ENCODE measurements at regions not wholly inside any gene's neighbourhood (a gene's known extent, or its start where the extent isn't known, plus 50 kb on each side); places are given as distances from the start of the nearest gene placed in this dataset.

DNA sequence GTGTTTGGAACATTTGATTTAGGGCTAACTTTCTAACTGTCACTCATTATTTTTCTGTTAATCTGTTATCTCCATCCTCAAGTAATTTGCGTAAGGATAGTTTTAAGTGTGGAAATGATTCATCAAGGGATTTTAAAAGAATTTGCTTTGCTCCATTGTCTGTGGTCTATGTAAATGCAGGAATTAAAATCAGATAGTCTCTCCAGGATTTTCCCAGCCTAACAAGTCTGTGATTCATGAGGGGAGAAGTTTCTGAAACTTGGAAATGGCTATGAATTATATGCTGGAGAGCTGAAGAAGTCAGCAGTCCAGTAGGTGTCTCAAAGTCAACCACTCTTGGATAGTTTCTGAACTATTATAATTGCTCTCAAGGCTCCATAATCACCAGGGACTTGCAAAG lies 264.5 kb downstream of the MRPL39 start:
- TF ChIP-seq, protein P1, sequence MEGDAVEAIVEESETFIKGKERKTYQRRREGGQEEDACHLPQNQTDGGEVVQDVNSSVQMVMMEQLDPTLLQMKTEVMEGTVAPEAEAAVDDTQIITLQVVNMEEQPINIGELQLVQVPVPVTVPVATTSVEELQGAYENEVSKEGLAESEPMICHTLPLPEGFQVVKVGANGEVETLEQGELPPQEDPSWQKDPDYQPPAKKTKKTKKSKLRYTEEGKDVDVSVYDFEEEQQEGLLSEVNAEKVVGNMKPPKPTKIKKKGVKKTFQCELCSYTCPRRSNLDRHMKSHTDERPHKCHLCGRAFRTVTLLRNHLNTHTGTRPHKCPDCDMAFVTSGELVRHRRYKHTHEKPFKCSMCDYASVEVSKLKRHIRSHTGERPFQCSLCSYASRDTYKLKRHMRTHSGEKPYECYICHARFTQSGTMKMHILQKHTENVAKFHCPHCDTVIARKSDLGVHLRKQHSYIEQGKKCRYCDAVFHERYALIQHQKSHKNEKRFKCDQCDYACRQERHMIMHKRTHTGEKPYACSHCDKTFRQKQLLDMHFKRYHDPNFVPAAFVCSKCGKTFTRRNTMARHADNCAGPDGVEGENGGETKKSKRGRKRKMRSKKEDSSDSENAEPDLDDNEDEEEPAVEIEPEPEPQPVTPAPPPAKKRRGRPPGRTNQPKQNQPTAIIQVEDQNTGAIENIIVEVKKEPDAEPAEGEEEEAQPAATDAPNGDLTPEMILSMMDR (IDR thresholded peaks at IDR 0.05), result no peak
- no peak for ATAC-seq
- Histone ChIP-seq H3K27me3 (ENCODE audit: control insufficient read depth, insufficient read depth, low read length) (no peaks in the 10 kb centered on the region), H3K36me3 (ENCODE audit: control insufficient read depth, insufficient read depth, low read length) (no peaks in the 10 kb centered on the region), H3K4me3 (ENCODE audit: low read length) (no peak overlapping the region), H3K9me3 (ENCODE audit: control insufficient read depth, insufficient read depth, low read length) (no peaks in the 10 kb centered on the region), H3K27ac (ENCODE audit: low read length) (no peak overlapping the region), H3K4me1 (ENCODE audit: control insufficient read depth, insufficient read depth, low read length) (no peaks in the 10 kb centered on the region)
- no peak overlapping the region for H3K4me3 Mint-ChIP-seq
- no peak for DNase-seq
- H3K9me3 Mint-ChIP-seq, result peaks cover 3 to 13% of the 10 kb centered on the region in 2 donors
- H3K4me1 Mint-ChIP-seq, result no peaks in the 10 kb centered on the region
- no peak overlapping the region for H3K27ac Mint-ChIP-seq
- no CpG with 5 or more reads among the region's 1 CpG for WGBS (ENCODE audit: insufficient coverage)
- H3K27me3 Mint-ChIP-seq (ENCODE audit: low read depth in 2 of 2), result no peaks in the 10 kb centered on the region
- intact Hi-C loops (cut with micrococcal nuclease), result no loop called here
- no peaks in the 10 kb centered on the region for H3K36me3 Mint-ChIP-seq

DNA sequence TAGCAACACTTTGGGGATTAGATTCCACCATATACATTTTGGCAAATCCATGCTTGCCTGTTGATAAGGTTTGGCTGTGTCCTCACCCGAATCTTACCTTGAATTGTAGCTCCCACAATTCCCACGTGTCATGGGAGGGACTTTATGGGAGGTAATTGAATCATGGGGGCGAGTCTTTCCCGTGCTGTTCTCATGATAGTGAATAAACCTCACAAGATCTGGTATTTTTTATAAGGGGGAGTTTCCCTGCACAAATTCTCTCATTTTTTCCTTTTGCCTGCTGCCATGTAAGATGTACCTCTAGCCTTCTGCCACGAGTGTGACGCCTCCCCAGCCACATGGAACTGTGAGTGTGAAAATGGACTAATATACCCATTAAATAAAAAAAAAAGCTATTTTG lies 265.3 kb downstream of the MRPL39 start:
- DNase-seq (no peak), ATAC-seq (no peak)
- H3K9me3 ChIP-seq (ENCODE audit: control insufficient read depth, insufficient read depth, low read length), result no peaks in the 10 kb centered on the region
- Mint-ChIP-seq H3K27me3 (ENCODE audit: low read depth in 2 of 2) (no peaks in the 10 kb centered on the region), H3K27ac (no peak overlapping the region), H3K4me1 (no peaks in the 10 kb centered on the region), H3K4me3 (no peak overlapping the region), H3K36me3 (no peaks in the 10 kb centered on the region), H3K9me3 (peaks cover 3 to 13% of the 10 kb centered on the region in 2 donors)
- no peak overlapping the region for H3K4me3 ChIP-seq (ENCODE audit: low read length)
- intact Hi-C loops (cut with micrococcal nuclease), result no loop called here
- TF ChIP-seq, protein P1 (IDR thresholded peaks at IDR 0.05), result no peak
- no peaks in the 10 kb centered on the region for H3K4me1 ChIP-seq (ENCODE audit: control insufficient read depth, insufficient read depth, low read length)
- WGBS (ENCODE audit: insufficient coverage), result 89% methylated on average over 5 of the region's 6 CpGs
- no peaks in the 10 kb centered on the region for H3K27me3 ChIP-seq (ENCODE audit: control insufficient read depth, insufficient read depth, low read length)
- no peak overlapping the region for H3K27ac ChIP-seq (ENCODE audit: low read length)
- no peaks in the 10 kb centered on the region for H3K36me3 ChIP-seq (ENCODE audit: control insufficient read depth, insufficient read depth, low read length)

DNA sequence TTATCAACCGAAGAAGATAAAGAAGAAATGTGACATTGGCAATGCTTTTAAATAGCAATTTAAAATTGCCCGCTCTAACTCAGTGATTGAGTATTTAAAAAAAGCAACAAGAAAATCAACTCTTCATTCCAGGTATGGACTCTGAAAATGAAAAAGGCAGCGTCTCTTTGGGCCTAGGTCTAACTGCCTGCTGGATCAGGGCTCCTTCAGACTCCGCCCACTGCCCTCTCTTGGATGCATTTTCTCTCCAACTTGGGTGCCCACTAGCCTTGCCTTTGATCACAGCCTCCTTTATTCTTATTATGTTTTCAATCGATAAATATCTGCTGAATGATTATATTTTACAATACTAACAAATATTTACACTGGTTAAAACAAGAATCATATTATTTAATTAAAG lies 268.9 kb downstream of the MRPL39 start:
- no peaks in the 10 kb centered on the region for H3K4me1 Mint-ChIP-seq
- 91% methylated on average over 4 of the region's 5 CpGs for WGBS (ENCODE audit: insufficient coverage)
- H3K27ac Mint-ChIP-seq, result no peak overlapping the region
- Histone ChIP-seq H3K27me3 (ENCODE audit: control insufficient read depth, insufficient read depth, low read length) (no peaks in the 10 kb centered on the region), H3K9me3 (ENCODE audit: control insufficient read depth, insufficient read depth, low read length) (no peaks in the 10 kb centered on the region), H3K36me3 (ENCODE audit: control insufficient read depth, insufficient read depth, low read length) (no peaks in the 10 kb centered on the region), H3K4me1 (ENCODE audit: control insufficient read depth, insufficient read depth, low read length) (no peaks in the 10 kb centered on the region), H3K4me3 (ENCODE audit: low read length) (no peak overlapping the region), H3K27ac (ENCODE audit: low read length) (no peak overlapping the region)
- no peak overlapping the region for H3K4me3 Mint-ChIP-seq
- H3K36me3 Mint-ChIP-seq, result no peaks in the 10 kb centered on the region
- intact Hi-C loops (cut with micrococcal nuclease), result no loop called here
- TF ChIP-seq, protein P1 (IDR thresholded peaks at IDR 0.05), result no peak
- ATAC-seq (no peak), DNase-seq (no peak)
- no peaks in the 10 kb centered on the region for H3K27me3 Mint-ChIP-seq (ENCODE audit: low read depth in 2 of 2)
- peaks cover 0 to 11% of the 10 kb centered on the region in 2 donors for H3K9me3 Mint-ChIP-seq

DNA sequence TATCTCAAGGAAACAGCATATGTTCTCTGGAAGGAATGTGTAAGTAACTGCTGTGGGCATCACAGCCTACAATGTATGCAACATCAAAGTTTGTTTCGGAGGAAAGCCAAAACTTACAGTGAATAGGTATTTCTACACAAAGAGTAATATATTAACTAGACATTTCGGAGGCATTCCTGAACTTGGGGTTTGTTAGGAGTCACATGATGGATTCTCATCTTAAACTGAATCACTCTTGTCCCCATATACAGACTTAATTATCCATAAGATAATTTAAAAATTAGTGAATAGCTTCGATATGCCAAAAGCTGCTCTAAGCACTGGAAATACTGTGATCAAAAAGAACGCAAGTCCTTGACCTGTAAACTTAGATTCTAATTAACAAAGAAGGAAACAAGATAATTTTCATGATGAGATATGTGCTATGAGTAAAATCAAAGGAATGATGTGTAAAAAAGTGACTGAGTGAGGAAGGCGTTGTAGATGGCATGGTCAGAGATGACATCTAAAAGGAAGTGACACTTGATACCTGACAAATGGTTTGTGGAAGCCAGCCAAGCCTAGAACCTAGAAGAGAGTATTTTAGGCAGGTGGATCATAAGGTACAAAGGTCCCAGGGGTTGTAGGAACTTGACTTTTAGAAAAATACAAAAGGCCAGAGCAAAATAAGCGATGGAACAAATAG lies 273.1 kb downstream of the MRPL39 start:
- Histone ChIP-seq H3K27ac (ENCODE audit: low read length) (no peak overlapping the region), H3K4me3 (ENCODE audit: low read length) (no peak overlapping the region), H3K4me1 (ENCODE audit: control insufficient read depth, insufficient read depth, low read length) (no peaks in the 10 kb centered on the region), H3K36me3 (ENCODE audit: control insufficient read depth, insufficient read depth, low read length) (no peaks in the 10 kb centered on the region), H3K27me3 (ENCODE audit: control insufficient read depth, insufficient read depth, low read length) (no peaks in the 10 kb centered on the region), H3K9me3 (ENCODE audit: control insufficient read depth, insufficient read depth, low read length) (no peaks in the 10 kb centered on the region)
- Mint-ChIP-seq H3K36me3 (no peaks in the 10 kb centered on the region), H3K9me3 (peaks cover 0 to 8% of the 10 kb centered on the region in 2 donors), H3K4me1 (no peaks in the 10 kb centered on the region), H3K4me3 (no peak overlapping the region), H3K27ac (no peak overlapping the region), H3K27me3 (ENCODE audit: low read depth in 2 of 2) (no peaks in the 10 kb centered on the region)
- TF ChIP-seq, protein P1 (IDR thresholded peaks at IDR 0.05), result no peak
- WGBS (ENCODE audit: insufficient coverage), result 77% methylated on average over 3 of the region's 6 CpGs
- DNase-seq, result no peak
- intact Hi-C loops (cut with micrococcal nuclease), result no loop called here
- ATAC-seq, result no peak

Data from natural killer cell (primary cell).